Fibroblast of the conjunctiva (primary cell): ENCODE measurements at regions not wholly inside any gene's neighbourhood (a gene's known extent, or its start where the extent isn't known, plus 50 kb on each side); places are given as distances from the start of the nearest gene placed in this dataset.
"Not testable (repeated sequence)": the region's sequence is repeated elsewhere in the genome, so short reads cannot be mapped to it uniquely, and the experiment has no call there.

ENCODE experiments used
- DNase-seq: peaks from one replicate; pipeline ENCODE4 v3.0.0-alpha.2; 2010; ENCODE audit warnings: low read depth

GRCh38 chr19:30817965-30818567, 445.9 kb downstream of the ZNF536 start:
- DNase-seq = no peak

GRCh38 chr19:30817197-30817596, 445.0 kb downstream of the ZNF536 start:
- no peak for DNase-seq

- DNase-seq = no peak
These were observed 443.9 kb downstream of the ZNF536 start for GRCh38 chr19:30815889-30816580.

GRCh38 chr19:30812099-30812678, 440.0 kb downstream of the ZNF536 start:
- no peak for DNase-seq

- DNase-seq = no peak
These were observed 439.4 kb downstream of the ZNF536 start for GRCh38 chr19:30811397-30812098.

GRCh38 chr19:30810726-30811125, 438.5 kb downstream of the ZNF536 start:
- DNase-seq = no peak

- no peak for DNase-seq
These were observed 435.1 kb downstream of the ZNF536 start for GRCh38 chr19:30807278-30807677.

- no peak for DNase-seq
These were observed 434.1 kb downstream of the ZNF536 start for GRCh38 chr19:30806311-30806710.

GRCh38 chr19:30804751-30805150, 432.6 kb downstream of the ZNF536 start:
- DNase-seq = no peak

- DNase-seq = not testable (repeated sequence)
These were observed 432.1 kb downstream of the ZNF536 start for GRCh38 chr19:30804333-30804732.

GRCh38 chr19:30802424-30803013, 430.3 kb downstream of the ZNF536 start:
- no peak for DNase-seq

- DNase-seq = no peak
These were observed 427.9 kb downstream of the ZNF536 start for GRCh38 chr19:30799865-30800755.

- no peak for DNase-seq
These were observed 423.5 kb downstream of the ZNF536 start for GRCh38 chr19:30795727-30796126.

GRCh38 chr19:30792561-30793505, 420.6 kb downstream of the ZNF536 start:
- DNase-seq = no peak

GRCh38 chr19:30791088-30791487, 418.9 kb downstream of the ZNF536 start:
- DNase-seq = no peak

- no peak for DNase-seq
These were observed 418.0 kb downstream of the ZNF536 start for GRCh38 chr19:30790056-30790680.

- DNase-seq = no peak
These were observed 416.1 kb downstream of the ZNF536 start for GRCh38 chr19:30788105-30788765.

GRCh38 chr19:30785458-30786137, 413.4 kb downstream of the ZNF536 start:
- DNase-seq = no peak
